ENCODE measurements at regions not wholly inside any gene's neighbourhood (a gene's known extent, or its start where the extent isn't known, plus 50 kb on each side); places are given as distances from the start of the nearest gene placed in this dataset.

DNA sequence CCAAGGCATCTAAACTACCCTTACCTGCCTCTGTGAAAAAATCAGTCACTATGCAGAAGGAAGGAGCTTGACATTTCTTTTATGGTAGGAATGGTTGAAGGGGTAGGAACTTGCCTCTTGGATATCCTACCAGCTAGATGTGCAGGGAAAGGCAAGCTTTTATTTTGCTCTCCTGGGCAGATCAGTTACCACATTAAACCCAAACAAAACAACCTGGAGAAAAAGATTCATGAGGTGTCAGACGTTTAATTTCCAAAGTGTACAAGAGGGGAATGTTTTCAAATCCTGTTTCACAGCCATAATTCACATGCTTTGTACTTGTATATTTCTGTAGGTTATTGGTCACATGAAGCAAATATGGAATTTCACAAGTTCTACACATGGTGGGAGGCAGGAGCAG, 67.0 kb upstream of the IFNG-AS1 start:
- POLR2A ChIA-PET: no interaction called here
- Histone ChIP-seq H3K36me3 (ENCODE audit: control insufficient read depth in 2 of 2, insufficient read depth in 1 of 2, low read length in 2 of 2) (no peaks in the 10 kb centered on the region), H3K4me1 (ENCODE audit: control insufficient read depth, insufficient read depth, low read length) (peaks cover 6% of the 10 kb centered on the region), H3K27ac (ENCODE audit: extremely low read depth, low read depth, low read length) (no peak overlapping the region), H3K9me3 (ENCODE audit: control insufficient read depth, insufficient read depth, low read depth, low read length) (no peaks in the 10 kb centered on the region), H3K4me3 (ENCODE audit: low read depth, low read length) (no peak overlapping the region)
- CTCF ChIA-PET: interaction anchor here (0.7 kb wide), 1 partner anchor 235 kb away, joined by 4 read pairs; no protein-coding TSS in a partner anchor
- TF ChIP-seq ZNF529 (tag by site-specific recombination; IDR thresholded peaks at IDR 0.05; ENCODE audit: insufficient replicate concordance): no peak
- TF ChIP-seq ZBTB17 (tag by site-specific recombination; IDR thresholded peaks at IDR 0.05): no peak
- TF ChIP-seq ZNF223 (tag by site-specific recombination; IDR thresholded peaks at IDR 0.05): no peak
- TF ChIP-seq ZNF391 (tag by site-specific recombination; IDR thresholded peaks at IDR 0.05; ENCODE audit: borderline replicate concordance, low read depth): no peak
- TF ChIP-seq ZBTB48 (tag by site-specific recombination; IDR thresholded peaks at IDR 0.05): no peak
- TF ChIP-seq ZNF792 (tag by site-specific recombination; IDR thresholded peaks at IDR 0.05): no peak
- no peak for TF ChIP-seq ZNF654 (tag by site-specific recombination; IDR thresholded peaks at IDR 0.05; ENCODE audit: low read depth)
- TF ChIP-seq, protein P1, sequence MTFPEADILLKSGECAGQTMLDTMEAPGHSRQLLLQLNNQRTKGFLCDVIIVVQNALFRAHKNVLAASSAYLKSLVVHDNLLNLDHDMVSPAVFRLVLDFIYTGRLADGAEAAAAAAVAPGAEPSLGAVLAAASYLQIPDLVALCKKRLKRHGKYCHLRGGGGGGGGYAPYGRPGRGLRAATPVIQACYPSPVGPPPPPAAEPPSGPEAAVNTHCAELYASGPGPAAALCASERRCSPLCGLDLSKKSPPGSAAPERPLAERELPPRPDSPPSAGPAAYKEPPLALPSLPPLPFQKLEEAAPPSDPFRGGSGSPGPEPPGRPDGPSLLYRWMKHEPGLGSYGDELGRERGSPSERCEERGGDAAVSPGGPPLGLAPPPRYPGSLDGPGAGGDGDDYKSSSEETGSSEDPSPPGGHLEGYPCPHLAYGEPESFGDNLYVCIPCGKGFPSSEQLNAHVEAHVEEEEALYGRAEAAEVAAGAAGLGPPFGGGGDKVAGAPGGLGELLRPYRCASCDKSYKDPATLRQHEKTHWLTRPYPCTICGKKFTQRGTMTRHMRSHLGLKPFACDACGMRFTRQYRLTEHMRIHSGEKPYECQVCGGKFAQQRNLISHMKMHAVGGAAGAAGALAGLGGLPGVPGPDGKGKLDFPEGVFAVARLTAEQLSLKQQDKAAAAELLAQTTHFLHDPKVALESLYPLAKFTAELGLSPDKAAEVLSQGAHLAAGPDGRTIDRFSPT (tag by site-specific recombination; IDR thresholded peaks at IDR 0.05): no peak
- TF ChIP-seq FEZF1 (tag by site-specific recombination; IDR thresholded peaks at IDR 0.05): peak; percentile 40; the same call in 1 of the 2 replicates
- TF ChIP-seq SCRT2 (tag by site-specific recombination; IDR thresholded peaks at IDR 0.05): no peak
- TF ChIP-seq, protein P2, sequence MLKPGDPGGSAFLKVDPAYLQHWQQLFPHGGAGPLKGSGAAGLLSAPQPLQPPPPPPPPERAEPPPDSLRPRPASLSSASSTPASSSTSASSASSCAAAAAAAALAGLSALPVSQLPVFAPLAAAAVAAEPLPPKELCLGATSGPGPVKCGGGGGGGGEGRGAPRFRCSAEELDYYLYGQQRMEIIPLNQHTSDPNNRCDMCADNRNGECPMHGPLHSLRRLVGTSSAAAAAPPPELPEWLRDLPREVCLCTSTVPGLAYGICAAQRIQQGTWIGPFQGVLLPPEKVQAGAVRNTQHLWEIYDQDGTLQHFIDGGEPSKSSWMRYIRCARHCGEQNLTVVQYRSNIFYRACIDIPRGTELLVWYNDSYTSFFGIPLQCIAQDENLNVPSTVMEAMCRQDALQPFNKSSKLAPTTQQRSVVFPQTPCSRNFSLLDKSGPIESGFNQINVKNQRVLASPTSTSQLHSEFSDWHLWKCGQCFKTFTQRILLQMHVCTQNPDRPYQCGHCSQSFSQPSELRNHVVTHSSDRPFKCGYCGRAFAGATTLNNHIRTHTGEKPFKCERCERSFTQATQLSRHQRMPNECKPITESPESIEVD (tag by site-specific recombination; IDR thresholded peaks at IDR 0.05): peak; percentile 28; the same call in 1 of the 2 replicates
- no peak for TF ChIP-seq ZNF426 (tag by site-specific recombination; IDR thresholded peaks at IDR 0.05)
- no peak for TF ChIP-seq ZBTB8A (tag by site-specific recombination; IDR thresholded peaks at IDR 0.05)
- no peak for TF ChIP-seq ZIC2 (tag by site-specific recombination; IDR thresholded peaks at IDR 0.05)
- TF ChIP-seq ZNF404 (tag by site-specific recombination; IDR thresholded peaks at IDR 0.05): no peak
- TF ChIP-seq YY2 (tag by site-specific recombination; IDR thresholded peaks at IDR 0.05): no peak

DNA sequence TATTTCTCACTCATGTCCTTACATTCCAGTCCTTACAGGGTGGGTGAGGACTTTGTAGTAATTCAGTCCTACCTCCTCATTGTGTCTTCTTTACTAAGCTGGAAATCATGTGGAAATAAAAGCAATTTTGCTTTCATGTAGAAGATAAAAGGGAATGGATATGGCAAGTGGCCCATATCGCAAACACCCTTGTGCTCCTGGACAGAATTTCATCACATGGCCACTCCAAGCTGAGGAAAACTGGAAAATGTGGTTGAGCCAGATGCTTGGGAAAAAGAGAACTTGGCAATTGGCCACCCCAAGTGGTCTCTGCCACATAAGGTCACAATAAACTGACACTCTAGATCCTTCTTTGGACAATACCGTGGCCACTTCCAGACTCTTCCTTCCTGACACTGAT, 64.2 kb upstream of the IFNG-AS1 start:
- H3K36me3 ChIP-seq (ENCODE audit: control insufficient read depth in 2 of 2, insufficient read depth in 1 of 2, low read length in 2 of 2): no peaks in the 10 kb centered on the region
- H3K27ac ChIP-seq (ENCODE audit: extremely low read depth, low read depth, low read length): no peak overlapping the region
- H3K4me1 ChIP-seq (ENCODE audit: control insufficient read depth, insufficient read depth, low read length): peaks cover 6% of the 10 kb centered on the region
- POLR2A ChIA-PET: no interaction called here
- no peaks in the 10 kb centered on the region for H3K9me3 ChIP-seq (ENCODE audit: control insufficient read depth, insufficient read depth, low read depth, low read length)
- CTCF ChIA-PET: interaction anchor here (0.7 to 0.8 kb wide), 2 partner anchors 18 to 84 kb away, joined by 3 to 4 read pairs; no protein-coding TSS in a partner anchor
- TF ChIP-seq, protein P2 (tag by site-specific recombination; IDR thresholded peaks at IDR 0.05): peak; percentile 33; the same call in 1 of the 2 replicates
- TF ChIP-seq MYNN (tag by site-specific recombination; IDR thresholded peaks at IDR 0.05; ENCODE audit: borderline replicate concordance): no peak
- no peak overlapping the region for H3K4me3 ChIP-seq (ENCODE audit: low read depth, low read length)

Data from HEK293 (cell line).